MM.1S (cell line): ENCODE measurements at regions not wholly inside any gene's neighbourhood (a gene's known extent, or its start where the extent isn't known, plus 50 kb on each side); places are given as distances from the start of the nearest gene placed in this dataset.

ENCODE experiments used
- EZH2 ChIP-seq: fragments of 300-600 bp; sonication (generic); optimal IDR thresholded peaks from 2 replicates; pipeline ENCODE3; 2017; ENCODE audit warnings: low read depth, mild to moderate bottlenecking, antibody characterized with exemption, low read length, mixed read lengths
- EZH2phosphoT487 ChIP-seq: fragments of 300-600 bp; sonication (generic); IDR thresholded peaks from 2 replicates; pipeline ENCODE4 v1.6.1; 2018; ENCODE audit warnings: antibody characterized with exemption, low read length
- TF ChIP-seq, protein P1 (sequence below): fragments of 300-600 bp; sonication (generic); IDR thresholded peaks from 2 replicates; pipeline ENCODE4 v1.5.1; 2016; ENCODE audit warnings: antibody characterized with exemption, low read length, mixed read lengths

DNA sequence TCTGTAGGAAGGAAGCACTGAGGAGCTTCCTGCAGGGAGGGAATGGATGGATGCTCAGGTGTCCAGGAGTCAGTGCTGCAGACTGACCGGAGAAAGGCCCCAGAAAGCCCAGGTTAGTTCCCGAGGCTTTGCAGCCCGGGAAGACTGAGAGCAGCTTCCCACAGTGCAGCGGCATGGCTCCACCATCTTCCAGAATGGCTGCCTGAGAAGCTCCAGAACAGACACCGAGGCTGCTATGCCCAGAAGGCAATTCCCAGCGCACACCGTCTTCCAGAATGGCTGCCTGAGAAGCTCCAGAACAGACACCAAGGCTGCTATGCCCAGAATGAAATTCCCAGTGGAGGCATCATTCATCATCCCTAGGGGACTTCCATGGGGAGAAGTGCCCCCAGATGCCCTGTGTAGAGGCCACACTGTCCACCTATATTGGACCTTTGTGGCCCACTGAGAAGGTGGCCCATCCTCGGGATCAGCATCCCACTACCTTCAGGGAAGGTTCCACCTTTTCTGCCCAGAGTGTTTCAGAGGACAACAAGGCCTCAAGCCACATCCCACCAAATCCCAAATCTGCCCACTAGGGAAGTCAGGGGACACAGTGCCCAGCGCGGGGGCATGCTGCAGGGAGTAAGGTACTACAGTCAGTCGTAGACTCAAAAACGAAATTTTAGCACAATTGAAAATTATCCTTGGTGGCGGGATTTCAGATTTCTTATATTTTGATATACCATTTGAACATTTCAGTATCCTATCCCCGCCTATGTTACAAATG is 80.5 kb downstream of the KCNF1 start:
- TF ChIP-seq, protein P1, sequence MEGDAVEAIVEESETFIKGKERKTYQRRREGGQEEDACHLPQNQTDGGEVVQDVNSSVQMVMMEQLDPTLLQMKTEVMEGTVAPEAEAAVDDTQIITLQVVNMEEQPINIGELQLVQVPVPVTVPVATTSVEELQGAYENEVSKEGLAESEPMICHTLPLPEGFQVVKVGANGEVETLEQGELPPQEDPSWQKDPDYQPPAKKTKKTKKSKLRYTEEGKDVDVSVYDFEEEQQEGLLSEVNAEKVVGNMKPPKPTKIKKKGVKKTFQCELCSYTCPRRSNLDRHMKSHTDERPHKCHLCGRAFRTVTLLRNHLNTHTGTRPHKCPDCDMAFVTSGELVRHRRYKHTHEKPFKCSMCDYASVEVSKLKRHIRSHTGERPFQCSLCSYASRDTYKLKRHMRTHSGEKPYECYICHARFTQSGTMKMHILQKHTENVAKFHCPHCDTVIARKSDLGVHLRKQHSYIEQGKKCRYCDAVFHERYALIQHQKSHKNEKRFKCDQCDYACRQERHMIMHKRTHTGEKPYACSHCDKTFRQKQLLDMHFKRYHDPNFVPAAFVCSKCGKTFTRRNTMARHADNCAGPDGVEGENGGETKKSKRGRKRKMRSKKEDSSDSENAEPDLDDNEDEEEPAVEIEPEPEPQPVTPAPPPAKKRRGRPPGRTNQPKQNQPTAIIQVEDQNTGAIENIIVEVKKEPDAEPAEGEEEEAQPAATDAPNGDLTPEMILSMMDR: no peak
- TF ChIP-seq EZH2phosphoT487 (no peak), EZH2 (no peak)
